IMR-90 (cell line): ENCODE measurements at regions not wholly inside any gene's neighbourhood (a gene's known extent, or its start where the extent isn't known, plus 50 kb on each side); places are given as distances from the start of the nearest gene placed in this dataset.

Experiments used
- ATAC-seq: fragments of 200-7000 bp; cut with Tn5 transposase; 2 replicates; pipeline ENCODE4 v1.9.1; 2020; ENCODE audit warnings: low read depth, mild to moderate bottlenecking, moderate library complexity
- BruUV-seq: library from RNA; stranded (reverse); fragments of 400-500 nt; replicated peaks from 2 replicates; lab custom pipeline; 2021; lab: Mats Ljungman, UMichigan
- CTCF ChIA-PET: fragments of 300-600 bp; formaldehyde crosslinking; extraction: SDS; loops from one replicate; lab custom pipeline; 2021; ENCODE audit warnings: antibody characterized with exemption; lab: Yijun Ruan, JAX
- POLR2A ChIA-PET: fragments of 300-600 bp; sonication (Branson Sonifier 250); formaldehyde crosslinking; loops from one replicate; lab custom pipeline; 2022; ENCODE audit warnings: antibody characterized with exemption; ENCODE audit not compliant: unreplicated experiment; lab: Charles Lee
- DNase-seq: peaks from one replicate; pipeline ENCODE4 v3.0.0; 2013
- H2AFZ ChIP-seq: replicated peaks from 2 replicates; pipeline ENCODE3; 2013; ENCODE audit warnings: low read length, mild to moderate bottlenecking; ENCODE audit not compliant: poor library complexity
- H2AK5ac ChIP-seq: 2 replicates; pipeline ENCODE4 v1.6.1; 2013; ENCODE audit warnings: low read depth, low read length, inconsistent platforms
- H2AK9ac ChIP-seq: replicated peaks from 2 replicates; pipeline ENCODE3; 2013; ENCODE audit warnings: mild to moderate bottlenecking, low read depth, low read length, moderate library complexity; ENCODE audit not compliant: poor library complexity
- H2BK120ac ChIP-seq: 2 replicates; pipeline ENCODE4 v1.6.1; 2013; ENCODE audit warnings: low read depth, low read length, inconsistent platforms
- H2BK15ac ChIP-seq: 3 replicates; pipeline ENCODE4 v1.6.1; 2013; ENCODE audit warnings: low read depth, low read length, inconsistent platforms
- H2BK20ac ChIP-seq: 2 replicates; pipeline ENCODE4 v1.6.1; 2013; ENCODE audit warnings: low read depth, mild to moderate bottlenecking, inconsistent platforms, low read length, moderate library complexity
- H2BK5ac ChIP-seq: 2 replicates; pipeline ENCODE4 v1.6.1; 2013; ENCODE audit warnings: mild to moderate bottlenecking, low read depth, low read length, inconsistent platforms; ENCODE audit not compliant: poor library complexity, severe bottlenecking
- H3K14ac ChIP-seq: replicated peaks from 2 replicates; pipeline ENCODE4 v1.6.1; 2013; ENCODE audit warnings: low read depth, low read length, inconsistent platforms
- H3K18ac ChIP-seq: 2 replicates; pipeline ENCODE4 v1.6.1; 2013; ENCODE audit warnings: low read depth, low read length, control low read depth
- H3K23ac ChIP-seq: 2 replicates; pipeline ENCODE4 v1.6.1; 2013; ENCODE audit warnings: low read depth, low read length, inconsistent platforms
- H3K27ac ChIP-seq: 2 replicates; pipeline ENCODE4 v1.5.1; 2013; ENCODE audit warnings: mild to moderate bottlenecking, control low read depth, low read length; ENCODE audit not compliant: insufficient read depth
- H3K27me3 ChIP-seq: 2 replicates; pipeline ENCODE4 v1.6.1; 2013; ENCODE audit warnings: low read length; ENCODE audit not compliant: control insufficient read depth, insufficient read depth
- H3K36me3 ChIP-seq: 2 replicates; pipeline ENCODE4 v1.6.1; 2013; ENCODE audit warnings: low read length, mixed read lengths; ENCODE audit not compliant: control insufficient read depth, insufficient read depth
- H3K4ac ChIP-seq: 2 replicates; pipeline ENCODE4 v1.6.1; 2013; ENCODE audit warnings: low read depth, low read length, inconsistent platforms
- H3K4me1 ChIP-seq: 2 replicates; pipeline ENCODE4 v1.6.1; 2013; ENCODE audit warnings: low read length, mixed read lengths; ENCODE audit not compliant: control insufficient read depth, insufficient read depth
- H3K4me2 ChIP-seq: 2 replicates; pipeline ENCODE4 v1.6.1; 2013; ENCODE audit warnings: low read depth, mild to moderate bottlenecking, control low read depth, low read length, moderate library complexity
- H3K4me3 ChIP-seq: 2 replicates; pipeline ENCODE4 v1.5.1; 2013; ENCODE audit warnings: low read depth, mild to moderate bottlenecking, control low read depth, low read length, moderate library complexity; ENCODE audit not compliant: insufficient read depth
- H3K56ac ChIP-seq: 2 replicates; pipeline ENCODE4 v1.6.1; 2013; ENCODE audit warnings: low read length, inconsistent platforms; ENCODE audit not compliant: insufficient read depth; ENCODE audit errors: extremely low read depth
- H3K79me1 ChIP-seq, 2 experiments: 2 replicates each; pipeline ENCODE4 v1.6.1; 2013; ENCODE audit warnings: low read length in 2 of 2, inconsistent platforms in 1 of 2, low read depth in 1 of 2
- H3K9ac ChIP-seq: 2 replicates; pipeline ENCODE4 v1.6.1; 2013; ENCODE audit warnings: low read depth, low read length, control low read depth
- H3K9me1 ChIP-seq: 2 replicates; pipeline ENCODE4 v1.6.1; 2013; ENCODE audit warnings: low read length, inconsistent platforms; ENCODE audit not compliant: insufficient read depth
- H3K9me3 ChIP-seq: 2 replicates; pipeline ENCODE4 v1.6.1; 2013; ENCODE audit warnings: low read length; ENCODE audit not compliant: control insufficient read depth, insufficient read depth
- H4K20me1 ChIP-seq: 2 replicates; pipeline ENCODE4 v1.6.1; 2013; ENCODE audit warnings: low read length, inconsistent platforms; ENCODE audit not compliant: insufficient read depth
- H4K5ac ChIP-seq: 2 replicates; pipeline ENCODE4 v1.6.1; 2013; ENCODE audit warnings: mild to moderate bottlenecking, low read depth, low read length, control low read depth
- H4K8ac ChIP-seq, 2 experiments: 2 replicates each; pipeline ENCODE4 v1.6.1; 2013; ENCODE audit warnings: low read depth in 2 of 2, low read length in 2 of 2, control low read depth in 1 of 2, inconsistent platforms in 1 of 2
- H4K91ac ChIP-seq: 2 replicates; pipeline ENCODE4 v1.6.1; 2013; ENCODE audit warnings: low read depth, low read length, inconsistent platforms; ENCODE audit not compliant: insufficient read depth
- CHD1 ChIP-seq: IDR thresholded peaks from 2 replicates; pipeline ENCODE4 v1.6.1; 2012; ENCODE audit warnings: low read depth, low read length, improper control_type of control experiment
- MAFK ChIP-seq: IDR thresholded peaks from 2 replicates; pipeline ENCODE4 v1.6.1; 2012; ENCODE audit warnings: low read depth, low read length, improper control_type of control experiment
- MXI1 ChIP-seq: IDR thresholded peaks from 2 replicates; pipeline ENCODE4 v1.6.1; 2012; ENCODE audit warnings: low read depth, mild to moderate bottlenecking, low read length, moderate library complexity, borderline replicate concordance
- NFE2L2 ChIP-seq: fragments of 150-350 bp; IDR thresholded peaks from 2 replicates; pipeline ENCODE4 v1.6.1; 2016; ENCODE audit warnings: low read depth, mild to moderate bottlenecking, low read length
- RFX5 ChIP-seq: IDR thresholded peaks from 2 replicates; pipeline ENCODE4 v1.8.0; 2012; ENCODE audit warnings: low read depth, mild to moderate bottlenecking, low read length, moderate library complexity
- dilution Hi-C: fragments of 300-500 bp; cut with HindIII; formaldehyde crosslinking; loops from one replicate; pipeline ENCODE4 v1.14.3; 2018; ENCODE audit warnings: low sequenced_read_pairs; ENCODE audit not compliant: unreplicated experiment
- in situ Hi-C: fragments of 300-500 bp; cut with MboI; formaldehyde crosslinking; loops from 3 replicates; pipeline ENCODE4 v1.14.3; 2019; ENCODE audit warnings: low sequenced_read_pairs, inconsistent platforms, mixed read lengths
- intact Hi-C: fragments of 100-400 bp; cut with micrococcal nuclease; formaldehyde crosslinking; loops from 2 replicates; pipeline ENCODE4 v1.10.0; 2022

- Histone ChIP-seq H3K23ac (no peak overlapping the region), H3K4ac (no peak overlapping the region), H2AFZ (no peak overlapping the region), H2BK120ac (no peak overlapping the region), H2BK5ac (no peak overlapping the region), H3K27me3 (no peaks in the 10 kb centered on the region), H4K5ac (no peak overlapping the region), H4K91ac (no peak overlapping the region), H3K36me3 (no peaks in the 10 kb centered on the region), H3K56ac (no peak overlapping the region), H4K8ac (no peak overlapping the region), H3K18ac (no peak overlapping the region), H3K79me1 (no peaks in the 10 kb centered on the region), H3K4me2 (no peak overlapping the region), H3K9me1 (no peaks in the 10 kb centered on the region), H3K9me3 (no peaks in the 10 kb centered on the region), H2BK20ac (no peak overlapping the region), H4K20me1 (no peaks in the 10 kb centered on the region), H3K9ac (no peak overlapping the region), H2BK15ac (no peak overlapping the region), H3K4me1 (no peaks in the 10 kb centered on the region), H2AK9ac (no peak overlapping the region), H3K4me3 (no peak overlapping the region), H3K27ac (no peak overlapping the region), H2AK5ac (no peak overlapping the region), H3K14ac (no peak overlapping the region)
- ChIA-PET POLR2A (no interaction called here), CTCF (no interaction called here)
- ATAC-seq (no peak), DNase-seq (no peak)
- intact Hi-C loops = no loop called here
- in situ Hi-C loops = no loop called here
- dilution Hi-C loops = no loop called here
- no peak for TF ChIP-seq MAFK
- no peak for TF ChIP-seq CHD1
- TF ChIP-seq MXI1 = no peak
- TF ChIP-seq RFX5 = no peak
- TF ChIP-seq NFE2L2 = no peak
- no TSS peak for BruUV-seq
These were observed 181.4 kb downstream of the DKK2 start for GRCh38 chr4:106854569-106855351.
